Left renal pelvis (tissue), 4 donors: ENCODE measurements at regions not wholly inside any gene's neighbourhood (a gene's known extent, or its start where the extent isn't known, plus 50 kb on each side); places are given as distances from the start of the nearest gene placed in this dataset.

Experiments
- DNase-seq, 4 donors: peaks; one replicate each; pipeline ENCODE4 v3.0.0-alpha.2; 2013; ENCODE audit warnings: low read depth in 4 of 4, low spot score in 3 of 4

GRCh38 chr2:71277536-71278103 is 50.7 kb upstream of the PAIP2B start:
- no peak for DNase-seq

GRCh38 chr2:71277147-71277475 is 50.2 kb upstream of the PAIP2B start:
- no peak for DNase-seq

GRCh38 chr2:71276311-71277146 is 49.6 kb upstream of the PAIP2B start:
- DNase-seq = peak in 2 of 4 donors; percentile 44 to 59
